H9 (cell line): ENCODE measurements at regions not wholly inside any gene's neighbourhood (a gene's known extent, or its start where the extent isn't known, plus 50 kb on each side); places are given as distances from the start of the nearest gene placed in this dataset.

Source experiments
- DNase-seq: peaks from one replicate; pipeline ENCODE4 v3.0.0-alpha.2; 2017
- H2AFZ ChIP-seq: one replicate; pipeline ENCODE4 v1.6.1; 2013; ENCODE audit warnings: mild to moderate bottlenecking, low read length, control low read depth, moderate library complexity
- H2AK5ac ChIP-seq: 2 replicates; pipeline ENCODE4 v1.6.1; 2013; ENCODE audit warnings: low read length, control low read depth, mixed read lengths; ENCODE audit not compliant: insufficient read length
- H2BK120ac ChIP-seq: one replicate; pipeline ENCODE4 v1.6.1; 2013; ENCODE audit warnings: low read depth, mild to moderate bottlenecking, low read length, control low read depth, inconsistent platforms; ENCODE audit not compliant: poor library complexity, severe bottlenecking
- H2BK12ac ChIP-seq: 2 replicates; pipeline ENCODE4 v1.6.1; 2013; ENCODE audit warnings: low read length, control low read depth, mixed read lengths, low read depth; ENCODE audit not compliant: insufficient read length
- H2BK15ac ChIP-seq: 2 replicates; pipeline ENCODE4 v1.6.1; 2013; ENCODE audit warnings: low read depth, low read length, control low read depth
- H2BK20ac ChIP-seq: one replicate; pipeline ENCODE4 v1.6.1; 2013; ENCODE audit warnings: low read depth, mild to moderate bottlenecking, low read length, control low read depth, inconsistent platforms; ENCODE audit not compliant: poor library complexity, severe bottlenecking
- H2BK5ac ChIP-seq: 2 replicates; pipeline ENCODE4 v1.6.1; 2013; ENCODE audit warnings: low read length, control low read depth, mixed read lengths; ENCODE audit not compliant: insufficient read length
- H3K14ac ChIP-seq: 2 replicates; pipeline ENCODE4 v1.6.1; 2013; ENCODE audit warnings: low read length, control low read depth; ENCODE audit not compliant: insufficient read depth
- H3K18ac ChIP-seq: 2 replicates; pipeline ENCODE4 v1.6.1; 2013; ENCODE audit warnings: low read depth, mild to moderate bottlenecking, mixed read lengths, low read length, control low read depth; ENCODE audit not compliant: insufficient read length
- H3K23ac ChIP-seq: 2 replicates; pipeline ENCODE4 v1.6.1; 2013; ENCODE audit warnings: low read length, control low read depth, mixed read lengths, low read depth; ENCODE audit not compliant: insufficient read length
- H3K23me2 ChIP-seq: 2 replicates; pipeline ENCODE4 v1.6.1; 2013; ENCODE audit warnings: low read depth, mild to moderate bottlenecking, mixed read lengths, low read length, control low read depth; ENCODE audit not compliant: insufficient read length, poor library complexity, severe bottlenecking
- H3K27ac ChIP-seq: 2 replicates; pipeline ENCODE4 v1.5.1; 2013; ENCODE audit warnings: low read length, control low read depth, mixed read lengths, low read depth; ENCODE audit not compliant: insufficient read length
- H3K27me3 ChIP-seq: 2 replicates; pipeline ENCODE4 v1.6.1; 2013; ENCODE audit warnings: low read length, control low read depth, inconsistent platforms; ENCODE audit not compliant: insufficient read depth
- H3K4ac ChIP-seq: 2 replicates; pipeline ENCODE4 v1.6.1; 2013; ENCODE audit warnings: low read depth, mild to moderate bottlenecking, control low read depth, inconsistent platforms, low read length, moderate library complexity
- H3K4me1 ChIP-seq: 2 replicates; pipeline ENCODE4 v1.6.1; 2013; ENCODE audit warnings: low read length, control low read depth, inconsistent platforms; ENCODE audit not compliant: insufficient read depth
- H3K4me2 ChIP-seq: 2 replicates; pipeline ENCODE4 v1.6.1; 2013; ENCODE audit warnings: low read length, control low read depth, mixed read lengths; ENCODE audit not compliant: insufficient read length, insufficient read depth
- H3K56ac ChIP-seq: 2 replicates; pipeline ENCODE4 v1.6.1; 2013; ENCODE audit warnings: low read depth, mild to moderate bottlenecking, mixed read lengths, low read length, control low read depth; ENCODE audit not compliant: insufficient read length
- H3K79me1 ChIP-seq: 2 replicates; pipeline ENCODE4 v1.6.1; 2013; ENCODE audit warnings: low read depth, mild to moderate bottlenecking, moderate library complexity, low read length, control low read depth, inconsistent platforms; ENCODE audit not compliant: insufficient read depth, poor library complexity, severe bottlenecking
- H3K79me2 ChIP-seq: 2 replicates; pipeline ENCODE4 v1.6.1; 2013; ENCODE audit warnings: low read length, control low read depth, inconsistent platforms; ENCODE audit not compliant: insufficient read depth
- H3K9ac ChIP-seq: 2 replicates; pipeline ENCODE4 v1.6.1; 2013; ENCODE audit warnings: low read length, control low read depth, mixed read lengths; ENCODE audit not compliant: insufficient read length; ENCODE audit errors: extremely low read depth
- H3K9me3 ChIP-seq: one replicate; pipeline ENCODE4 v1.6.1; 2013; ENCODE audit warnings: low read depth, low read length, inconsistent platforms; ENCODE audit not compliant: control insufficient read depth
- H3T11ph ChIP-seq: one replicate; pipeline ENCODE4 v1.6.1; 2013; ENCODE audit warnings: mild to moderate bottlenecking, low read length, control low read depth, inconsistent platforms
- H4K20me1 ChIP-seq: one replicate; pipeline ENCODE4 v1.6.1; 2013; ENCODE audit not compliant: control insufficient read depth, insufficient read length, insufficient read depth
- H4K5ac ChIP-seq: 2 replicates; pipeline ENCODE4 v1.6.1; 2013; ENCODE audit warnings: low read depth, mild to moderate bottlenecking, mixed read lengths, low read length, control low read depth; ENCODE audit not compliant: insufficient read length
- H4K8ac ChIP-seq: replicated peaks from 2 replicates; pipeline ENCODE4 v1.6.1; 2013; ENCODE audit warnings: low read length, control low read depth, mixed read lengths, low read depth; ENCODE audit not compliant: insufficient read length
- H4K91ac ChIP-seq: 2 replicates; pipeline ENCODE4 v1.6.1; 2013; ENCODE audit warnings: low read depth, mild to moderate bottlenecking, moderate library complexity, mixed read lengths, low read length, control low read depth; ENCODE audit not compliant: insufficient read length
- H3K27ac Mint-ChIP-seq, 3 experiments: 2 replicates in 2 of 3; 3 replicates in 1 of 3; pipeline ENCODE4 v1.8.0; 2020 to 2021; ENCODE audit warnings: mixed read lengths in 3 of 3, mild to moderate bottlenecking in 1 of 3, moderate library complexity in 1 of 3
- H3K27me3 Mint-ChIP-seq: 2 replicates; pipeline ENCODE4 v1.8.0; 2021; ENCODE audit warnings: low read depth, mild to moderate bottlenecking, moderate library complexity, mixed read lengths
- H3K36me3 Mint-ChIP-seq, 3 experiments: 2 replicates in 2 of 3; 3 replicates in 1 of 3; pipeline ENCODE4 v1.8.0; 2020 to 2021; ENCODE audit warnings: low read depth in 3 of 3, mixed read lengths in 3 of 3; ENCODE audit not compliant: insufficient read depth in 1 of 3
- H3K4me1 Mint-ChIP-seq, 2 experiments: 2 replicates each; pipeline ENCODE4 v1.8.0; 2020; ENCODE audit warnings: mixed read lengths in 2 of 2
- H3K4me3 Mint-ChIP-seq, 2 experiments: 2 replicates in 1 of 2; 3 replicates in 1 of 2; pipeline ENCODE4 v1.8.0; 2020 to 2021; ENCODE audit warnings: mild to moderate bottlenecking in 2 of 2, mixed read lengths in 2 of 2, moderate library complexity in 1 of 2
- H3K9me3 Mint-ChIP-seq, 2 experiments: 2 replicates in 1 of 2; 3 replicates in 1 of 2; pipeline ENCODE4 v1.8.0; 2020; ENCODE audit warnings: mild to moderate bottlenecking in 2 of 2, mixed read lengths in 2 of 2, moderate library complexity in 1 of 2
- CTCF ChIP-seq: fragments of 200-600 bp; sonication (generic); conservative IDR thresholded peaks from 3 replicates; pipeline ENCODE4 v1.8.0; 2021; ENCODE audit warnings: antibody characterized with exemption, mild to moderate bottlenecking
- WGBS: extraction: QIAGEN DNeasy Blood & Tissue Kit; methylation state at CpG from one replicate; pipeline ENCODE4 v1.1.7; 2013; ENCODE audit warnings: missing lambda C conversion rate, low lambda C conversion rate, mixed read lengths; ENCODE audit not compliant: insufficient read length; ENCODE audit errors: extremely low coverage; 5-methylcytosine and 5-hydroxymethylcytosine counted together

GRCh38 chr1:230568008-230568407, 74.3 kb upstream of the COG2 start:
- peak; percentile 62 for DNase-seq
- Histone ChIP-seq H3K4ac (no peak overlapping the region), H2BK20ac (no peak overlapping the region), H4K91ac (no peak overlapping the region), H3K79me1 (no peaks in the 10 kb centered on the region), H4K8ac (no peak overlapping the region), H4K20me1 (no peaks in the 10 kb centered on the region), H3K23me2 (no peaks in the 10 kb centered on the region), H3K23ac (no peak overlapping the region), H3K18ac (peak overlapping the region; percentile 88), H3K4me2 (no peak overlapping the region), H2AFZ (no peak overlapping the region), H2BK5ac (no peak overlapping the region), H4K5ac (peak overlapping the region; percentile 55), H3K27ac (no peak overlapping the region), H2BK15ac (no peak overlapping the region), H3K9me3 (no peaks in the 10 kb centered on the region), H3K79me2 (no peaks in the 10 kb centered on the region), H3K4me1 (no peaks in the 10 kb centered on the region), H2BK120ac (no peak overlapping the region), H3K9ac (no peak overlapping the region), H3K27me3 (no peaks in the 10 kb centered on the region; the same call in 1 of the 2 replicates), H3K14ac (no peak overlapping the region), H3K56ac (no peak overlapping the region), H2AK5ac (no peak overlapping the region), H2BK12ac (no peak overlapping the region), H3T11ph (no peak overlapping the region)
- H3K9me3 Mint-ChIP-seq = no peaks in the 10 kb centered on the region
- TF ChIP-seq CTCF = peak; percentile 64
- no peak overlapping the region for H3K4me3 Mint-ChIP-seq
- no peaks in the 10 kb centered on the region for H3K36me3 Mint-ChIP-seq
- peak overlapping the region in 2 of 3 experiments; percentile 34 to 60; a peak in 3 of 7 replicates for H3K27ac Mint-ChIP-seq
- H3K27me3 Mint-ChIP-seq = peaks cover 10% of the 10 kb centered on the region
- H3K4me1 Mint-ChIP-seq = peaks cover 11 to 14% of the 10 kb centered on the region in 2 experiments
- WGBS = no CpG with 5 or more reads among the region's 8 CpGs
